ENCODE measurements at regions not wholly inside any gene's neighbourhood (a gene's known extent, or its start where the extent isn't known, plus 50 kb on each side); places are given as distances from the start of the nearest gene placed in this dataset.

GRCh38 chr14:88961214-88961613, 136.8 kb downstream of the TTC8 start:
- TF ChIP-seq JUNB (IDR thresholded peaks at IDR 0.05; ENCODE audit: unreplicated experiment) (no peak), CTCF (conservative IDR thresholded peaks at IDR 0.05; ENCODE audit: low read depth in 2 of 2) (no peak), EZH2 (IDR thresholded peaks at IDR 0.05; ENCODE audit: low read depth, unreplicated experiment) (no peak)

Data from GM23338 (cell line).